Hematopoietic multipotent progenitor cell treated with erythropoietin and hydrocortisone succinate and interleukin-3 and kit ligand, for 6 days (in vitro differentiated cells): ENCODE measurements at regions not wholly inside any gene's neighbourhood (a gene's known extent, or its start where the extent isn't known, plus 50 kb on each side); places are given as distances from the start of the nearest gene placed in this dataset.

Experiments used
- DNase-seq: peaks from one replicate; pipeline ENCODE4 v3.0.0-alpha.2; 2015

DNA sequence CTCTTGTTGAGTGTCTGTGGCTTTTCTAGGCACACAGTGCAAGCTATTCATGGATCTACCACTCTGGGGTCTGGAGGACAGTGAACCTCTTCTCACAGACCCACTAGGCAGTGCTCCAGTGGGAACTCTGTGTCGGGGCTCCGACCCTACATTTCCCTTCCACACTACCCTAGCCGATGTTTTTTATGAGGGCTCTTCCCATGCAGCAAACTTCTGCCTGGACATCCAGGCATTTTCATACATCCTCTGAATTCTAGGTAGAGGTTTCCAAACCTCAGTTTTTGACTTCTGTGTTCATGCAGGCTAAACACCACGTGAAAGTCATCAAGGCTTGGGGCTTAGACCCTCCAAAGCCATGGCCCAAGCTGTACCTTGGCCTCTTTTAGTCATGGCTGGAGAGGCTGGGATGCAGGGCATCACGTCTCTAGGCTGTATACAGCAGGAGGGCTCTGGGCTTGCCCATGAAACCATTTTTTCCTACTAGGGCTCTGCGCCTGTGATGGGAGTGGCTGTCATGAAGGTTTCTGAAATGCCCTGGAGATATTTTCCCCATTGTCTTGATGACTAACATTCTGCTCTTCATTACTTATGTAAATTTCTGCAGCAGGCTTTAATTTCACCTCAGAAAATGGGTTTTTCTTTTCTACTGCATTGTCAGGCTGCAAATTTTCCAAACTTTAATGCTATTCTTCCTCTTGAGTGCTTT lies 249.8 kb upstream of the CPEB2 start:
- no peak for DNase-seq

- DNase-seq: no peak
Measured at GRCh38 chr4:14767142-14767541, 235.1 kb upstream of the CPEB2 start.

GRCh38 chr4:14768449-14768848 lies 233.8 kb upstream of the CPEB2 start:
- DNase-seq: no peak

- no peak for DNase-seq
Measured at GRCh38 chr4:14769993-14770392, 232.3 kb upstream of the CPEB2 start.

DNA sequence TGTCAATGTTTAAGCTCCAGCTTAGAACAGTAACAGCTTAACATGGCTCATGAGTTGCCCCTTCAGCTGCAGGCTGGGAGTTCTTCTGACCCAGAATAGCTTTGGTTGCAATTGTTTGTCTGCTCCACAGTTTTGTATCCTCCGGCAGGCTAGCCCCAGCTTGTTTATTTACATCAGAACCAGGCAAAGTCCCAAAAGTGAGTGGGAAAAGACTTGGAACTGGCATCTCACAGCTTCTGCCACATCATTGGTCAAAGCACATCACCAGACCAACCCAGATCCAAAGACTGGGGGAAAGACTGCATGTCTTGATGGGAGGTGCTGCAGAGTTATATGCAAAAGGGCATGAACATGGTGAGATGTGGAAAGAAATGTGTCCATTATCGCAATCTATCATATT lies 231.2 kb upstream of the CPEB2 start:
- DNase-seq: no peak

DNA sequence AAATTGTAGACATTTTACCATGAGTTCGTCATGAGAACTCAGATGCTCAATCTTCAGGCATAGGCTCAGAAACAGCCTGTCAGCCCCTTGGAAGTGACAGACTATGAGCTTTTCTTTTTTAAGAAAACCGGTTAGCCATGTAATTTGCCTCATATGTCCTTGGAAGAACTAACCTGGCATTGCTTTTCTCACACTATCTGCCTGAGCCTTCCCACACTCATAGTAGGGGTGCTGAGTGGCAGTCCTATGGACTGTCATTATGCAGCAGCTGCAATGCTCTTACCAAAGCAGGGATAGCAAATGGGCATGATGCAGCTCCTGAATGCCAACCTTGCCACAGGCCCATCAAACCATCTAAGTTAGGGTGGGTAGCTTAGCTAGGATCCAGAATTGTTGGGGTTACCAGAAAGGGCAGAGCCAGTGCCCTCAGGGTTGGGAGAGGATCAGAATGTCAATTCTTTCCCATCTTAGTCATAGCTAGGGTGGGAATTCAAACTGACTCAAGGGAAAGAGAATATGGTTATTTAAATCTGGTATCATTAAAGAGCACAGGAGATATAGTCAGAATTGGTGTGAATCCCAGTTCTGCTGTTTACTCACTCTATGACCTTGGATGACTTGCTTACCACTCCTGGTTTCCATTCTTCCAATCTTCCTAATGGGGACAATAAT lies 230.6 kb upstream of the CPEB2 start:
- no peak for DNase-seq

- DNase-seq: no peak
Measured at GRCh38 chr4:14772388-14772787, 229.9 kb upstream of the CPEB2 start.

DNA sequence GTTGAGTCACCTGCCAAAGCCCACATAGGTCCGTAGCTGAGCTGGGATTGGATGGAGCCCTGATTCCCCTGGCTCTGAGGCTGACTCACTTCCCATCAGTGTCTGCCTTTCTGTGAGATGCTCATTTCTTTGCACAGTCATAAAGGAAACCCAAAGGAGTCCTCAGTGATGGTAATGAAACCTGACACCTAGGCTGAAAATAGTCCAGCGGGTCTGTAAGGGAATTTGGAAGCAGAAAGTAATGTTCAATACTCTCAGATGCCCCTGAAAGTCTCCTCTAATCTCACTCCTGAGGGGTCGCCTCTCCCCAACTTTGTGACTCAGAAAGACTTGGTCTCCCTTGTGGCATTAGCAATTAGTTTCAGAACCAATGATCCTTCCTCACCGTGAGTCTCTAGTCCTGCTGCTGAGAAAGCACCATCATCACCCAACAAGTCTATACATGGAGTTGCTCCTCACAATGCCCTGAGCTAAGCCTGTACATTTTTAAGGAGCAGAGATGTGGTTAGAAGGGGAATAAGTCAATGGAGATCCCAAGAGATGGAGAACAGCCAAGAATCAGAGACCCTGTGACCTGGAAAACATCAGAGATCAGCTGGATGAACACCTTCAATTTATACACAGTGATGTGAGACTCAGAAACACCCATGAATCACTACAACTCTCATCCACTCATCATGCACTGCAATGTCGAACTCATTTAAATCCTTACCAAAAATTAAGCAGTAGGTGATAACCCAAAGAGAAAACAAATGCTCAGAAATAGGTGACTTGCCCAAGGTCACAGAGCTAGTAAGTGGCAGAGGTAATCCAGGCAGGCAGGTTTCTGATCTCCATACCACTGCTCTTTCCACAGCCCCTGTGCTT lies 219.0 kb upstream of the CPEB2 start:
- DNase-seq: no peak

GRCh38 chr4:14787221-14787620 lies 215.1 kb upstream of the CPEB2 start:
- DNase-seq: no peak

GRCh38 chr4:14787894-14788293 lies 214.4 kb upstream of the CPEB2 start:
- peak; percentile 56 for DNase-seq

DNA sequence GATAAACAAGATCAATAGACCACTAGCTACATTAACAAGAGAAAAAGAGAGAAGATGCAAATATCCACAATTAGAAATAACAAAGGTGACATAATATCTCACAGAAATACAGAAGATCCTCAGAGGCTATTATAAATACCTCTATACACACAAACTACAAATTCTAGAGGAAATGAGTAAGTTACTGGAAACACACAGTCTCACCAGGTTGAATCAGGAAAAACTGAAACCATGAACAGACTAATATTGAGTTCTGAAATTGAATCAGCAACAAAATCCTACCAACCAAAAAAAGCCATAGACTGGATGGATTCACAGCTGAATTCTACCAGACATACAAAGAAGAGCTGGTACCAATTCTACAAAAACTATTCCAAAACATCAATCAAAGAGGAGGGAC lies 211.8 kb upstream of the CPEB2 start:
- no peak for DNase-seq

GRCh38 chr4:14792702-14793227 lies 209.5 kb upstream of the CPEB2 start:
- no peak for DNase-seq

GRCh38 chr4:14800977-14801376 lies 201.3 kb upstream of the CPEB2 start:
- no peak for DNase-seq

DNA sequence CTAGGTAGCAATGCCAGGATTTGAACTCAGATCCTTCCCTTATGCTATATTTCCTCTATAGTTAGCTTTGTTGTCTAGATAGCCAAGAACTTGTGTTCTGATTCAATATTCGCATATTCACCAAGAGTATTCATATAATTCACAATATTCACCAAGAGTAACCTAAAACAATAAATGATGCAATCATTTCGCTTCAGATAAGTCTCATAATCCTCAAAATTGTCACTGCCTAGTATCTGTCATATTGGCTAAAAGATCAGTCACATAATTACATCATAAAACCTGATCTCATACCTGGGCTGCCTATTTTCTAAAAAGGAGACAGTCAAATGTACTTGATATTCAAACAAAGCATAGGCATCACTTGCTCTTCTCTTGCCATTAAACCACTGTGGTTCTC lies 199.7 kb upstream of the CPEB2 start:
- no peak for DNase-seq

GRCh38 chr4:14807856-14808255 lies 194.4 kb upstream of the CPEB2 start:
- no peak for DNase-seq

GRCh38 chr4:14809203-14809602 lies 193.1 kb upstream of the CPEB2 start:
- DNase-seq: no peak

GRCh38 chr4:14810121-14810520 lies 192.2 kb upstream of the CPEB2 start:
- DNase-seq: no peak

- DNase-seq: no peak
Measured at GRCh38 chr4:14810568-14810967, 191.7 kb upstream of the CPEB2 start.

- DNase-seq: no peak
Measured at GRCh38 chr4:14812101-14812500, 190.2 kb upstream of the CPEB2 start.

DNA sequence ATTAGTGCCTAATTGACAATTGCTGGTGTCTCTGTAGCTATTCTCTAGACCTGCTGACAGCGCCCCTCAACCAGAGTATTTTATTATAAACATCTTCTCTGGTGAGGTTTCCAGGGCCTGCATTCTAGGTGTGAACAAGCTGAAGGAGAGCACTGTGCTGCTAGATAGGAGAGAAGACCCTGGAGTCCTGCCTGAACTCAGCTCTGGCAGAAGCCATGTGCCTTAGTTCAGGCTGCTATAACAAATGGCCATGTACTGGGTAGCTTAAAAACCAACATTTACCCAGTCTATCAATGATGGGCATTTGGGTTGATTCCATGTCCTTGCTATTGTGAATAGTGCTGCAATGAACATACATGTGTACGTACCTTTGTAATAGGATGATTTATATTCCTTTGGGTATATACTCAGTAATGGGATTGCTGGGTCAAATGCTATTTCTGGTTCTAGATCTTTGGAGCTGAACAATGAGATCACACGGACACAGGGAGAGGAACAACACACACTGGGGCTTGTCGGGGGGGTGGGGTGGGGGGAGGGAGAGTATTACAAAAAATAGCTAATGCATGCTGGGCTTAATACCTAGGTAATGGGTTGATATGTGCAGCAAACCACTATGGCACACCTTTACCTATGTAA lies 185.5 kb upstream of the CPEB2 start:
- no peak for DNase-seq

GRCh38 chr4:14824189-14824588 lies 178.1 kb upstream of the CPEB2 start:
- DNase-seq: no peak

- DNase-seq: no peak
Measured at GRCh38 chr4:14827111-14827510, 175.2 kb upstream of the CPEB2 start.

GRCh38 chr4:14829795-14830194 lies 172.5 kb upstream of the CPEB2 start:
- DNase-seq: no peak
